ENCODE measurements at regions not wholly inside any gene's neighbourhood (a gene's known extent, or its start where the extent isn't known, plus 50 kb on each side); places are given as distances from the start of the nearest gene placed in this dataset.
A peak's percentile ranks its signal among the peaks of the same experiment; 100 is the strongest.

DNA sequence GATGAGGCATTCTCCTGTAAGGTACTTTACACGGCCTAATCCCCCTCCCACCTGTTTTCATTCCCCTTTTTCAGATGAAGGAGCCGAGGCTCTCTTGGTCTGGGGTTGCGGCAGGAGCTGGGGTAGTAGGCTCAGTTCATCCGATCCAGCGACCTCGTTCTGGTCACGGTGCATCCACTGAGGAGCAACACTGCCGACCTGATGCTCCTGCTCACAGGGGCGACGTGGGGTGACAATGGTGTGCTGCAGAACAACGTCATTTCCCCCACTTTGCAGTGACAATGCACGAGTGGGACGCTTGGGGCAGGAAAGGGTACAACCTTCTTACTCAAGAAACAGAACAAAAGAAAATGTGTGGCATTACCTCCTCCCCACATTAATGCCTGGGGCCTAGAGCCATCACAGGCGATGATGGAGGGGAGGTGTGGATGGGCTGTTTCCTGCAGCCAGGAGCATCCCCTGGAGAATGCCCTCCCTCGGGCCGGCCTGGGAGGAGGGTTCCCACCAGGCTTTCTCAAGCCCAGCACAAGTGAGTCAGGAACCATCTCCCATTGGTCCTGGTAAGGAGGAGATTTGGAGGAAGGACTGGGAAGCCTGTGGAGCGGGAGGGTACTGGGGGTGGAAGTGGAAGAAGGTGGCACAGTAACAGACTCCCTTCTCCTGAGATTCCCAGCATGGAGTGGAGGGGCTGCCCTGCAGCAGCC lies 125.6 kb downstream of the SPATA19 start:
- no peak for DNase-seq

DNA sequence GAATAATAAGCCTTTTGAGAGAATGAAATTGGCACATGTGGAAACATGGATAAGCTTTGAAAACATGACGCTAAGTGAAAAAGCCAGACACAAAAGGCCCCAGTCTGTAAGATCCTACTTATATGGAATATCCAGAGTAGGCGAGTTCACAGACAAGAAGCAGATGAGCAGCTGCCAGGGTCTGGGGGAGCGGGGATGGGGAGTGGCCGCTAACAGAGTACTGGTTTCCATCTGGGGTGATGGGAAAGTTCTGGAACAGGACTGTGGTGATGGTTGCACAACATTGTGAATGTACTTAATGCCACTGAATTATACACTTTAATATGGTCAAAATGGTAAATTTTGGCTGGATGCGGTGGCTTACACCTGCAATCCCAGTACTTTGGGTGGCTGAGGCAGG lies 126.5 kb downstream of the SPATA19 start:
- DNase-seq: no peak

DNA sequence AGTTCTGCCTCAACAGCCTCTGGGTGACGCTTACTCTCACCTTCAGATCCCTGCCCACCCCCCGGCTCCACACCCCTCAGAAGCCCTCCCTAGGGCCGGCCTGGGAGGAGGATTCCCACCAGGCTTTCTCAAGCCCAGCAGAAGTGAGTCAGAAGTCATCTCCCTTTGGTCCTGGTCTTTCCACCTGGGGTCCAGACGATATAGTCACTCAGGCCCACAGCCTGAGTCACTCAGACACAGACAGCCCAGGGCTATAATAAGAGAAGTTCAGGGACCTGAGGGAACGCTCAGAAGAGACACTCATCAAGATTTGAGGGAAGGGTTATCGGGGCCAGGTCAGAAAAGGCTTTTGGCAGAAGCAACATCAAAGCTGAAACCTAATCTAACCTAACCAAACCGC lies 127.1 kb downstream of the SPATA19 start:
- no peak for DNase-seq

DNA sequence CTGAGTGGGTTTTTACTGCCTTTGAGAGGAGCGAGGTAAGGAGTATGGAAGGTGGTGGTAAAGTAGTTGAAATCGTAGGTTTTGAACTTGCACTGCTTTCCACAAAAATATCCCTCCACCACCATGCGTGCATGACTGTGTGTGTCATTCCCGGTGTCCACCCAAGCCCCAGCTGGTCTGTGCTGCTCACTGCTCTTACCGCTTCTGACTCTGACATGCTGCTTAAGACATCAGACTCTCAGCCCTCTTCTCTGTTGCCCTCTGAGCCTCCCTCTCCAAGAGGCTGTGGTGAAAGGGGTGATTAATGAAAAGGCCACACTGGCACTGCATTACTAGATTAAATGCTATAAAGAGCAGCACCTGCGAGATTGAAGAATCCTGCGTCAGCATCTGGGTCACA lies 128.7 kb downstream of the SPATA19 start:
- no peak for DNase-seq

DNA sequence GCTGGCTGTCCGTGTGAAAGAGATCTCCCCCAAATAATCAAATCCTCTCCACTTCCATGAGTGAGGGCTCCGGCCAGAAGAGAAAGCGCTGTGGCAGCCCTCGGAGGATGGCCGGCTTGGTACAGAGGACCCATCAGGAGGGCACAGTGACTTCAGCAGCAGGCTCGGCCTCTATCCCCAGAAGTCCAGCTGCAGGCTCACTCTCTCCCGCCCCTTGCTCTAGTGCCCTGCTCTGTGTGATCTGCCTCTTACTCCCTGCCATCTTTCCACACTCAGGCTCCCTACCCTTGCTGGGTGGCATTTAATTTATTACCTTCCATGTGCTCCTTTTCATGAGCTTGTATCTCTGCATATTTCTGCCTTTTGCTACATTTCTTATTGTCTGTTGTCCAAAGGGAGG lies 129.7 kb downstream of the SPATA19 start:
- no peak for DNase-seq

DNA sequence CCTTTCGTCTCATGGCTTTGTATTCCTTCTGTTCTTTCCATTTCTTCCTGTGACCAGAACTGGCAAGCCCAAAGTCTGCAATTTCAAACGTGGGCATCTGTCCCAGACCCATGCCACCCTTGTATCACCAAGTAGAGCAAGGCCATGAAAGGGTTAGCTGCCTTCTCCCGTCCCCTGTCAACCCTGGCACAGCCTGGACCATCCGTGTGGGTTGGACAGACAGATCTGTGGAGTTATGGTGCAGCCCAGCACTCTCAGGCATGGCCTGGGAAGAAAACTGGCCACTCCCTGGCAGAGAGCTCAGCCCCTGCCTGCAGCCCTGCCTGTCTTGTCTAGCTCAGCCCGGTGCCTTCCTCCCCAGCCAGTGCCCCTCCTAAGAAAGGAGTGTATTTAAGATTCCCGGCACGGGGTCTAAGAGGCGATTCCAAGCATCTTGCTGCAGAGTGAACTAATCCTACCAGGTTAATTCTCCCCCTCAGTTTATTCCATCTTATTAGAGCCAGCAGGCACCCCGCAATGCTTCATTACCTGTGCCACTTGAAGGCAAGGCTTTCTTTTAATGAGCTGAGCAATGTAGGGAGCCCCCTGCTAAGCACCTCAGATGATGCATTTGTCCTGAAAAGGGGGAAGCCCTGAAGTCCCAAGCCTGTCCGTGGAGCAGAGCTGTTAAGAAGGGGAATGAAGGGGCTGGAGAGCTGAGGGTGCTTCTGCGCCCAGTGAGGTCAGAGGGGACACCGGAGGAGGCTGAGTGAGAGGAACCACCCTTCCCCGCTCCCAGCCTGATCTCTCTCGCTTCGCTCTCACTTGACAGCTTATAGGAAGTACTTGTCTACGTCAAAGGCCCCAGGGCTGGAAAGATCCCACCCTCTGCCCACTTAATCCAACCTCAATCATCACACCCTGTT lies 130.6 kb downstream of the SPATA19 start:
- peak; percentile 49 for DNase-seq

DNA sequence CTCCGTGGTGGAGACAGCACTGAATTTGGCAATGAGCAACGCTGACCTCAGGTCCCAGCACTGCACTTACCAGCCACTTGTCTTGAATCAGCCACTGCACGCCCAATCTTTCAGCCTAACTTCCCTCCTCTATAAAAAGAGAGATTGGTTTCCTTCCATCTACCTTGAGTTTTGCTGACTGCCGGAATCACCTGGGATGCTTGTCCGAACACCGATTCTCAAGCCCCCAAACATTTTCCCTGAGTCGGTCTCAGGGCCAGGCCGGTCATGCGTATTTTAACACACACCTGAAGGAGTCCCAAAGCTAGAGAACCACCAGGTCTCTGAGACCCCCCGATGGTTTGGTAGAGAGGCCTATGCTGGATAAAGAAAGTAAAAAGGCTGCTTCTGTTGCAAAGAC lies 131.5 kb downstream of the SPATA19 start:
- DNase-seq: no peak

DNA sequence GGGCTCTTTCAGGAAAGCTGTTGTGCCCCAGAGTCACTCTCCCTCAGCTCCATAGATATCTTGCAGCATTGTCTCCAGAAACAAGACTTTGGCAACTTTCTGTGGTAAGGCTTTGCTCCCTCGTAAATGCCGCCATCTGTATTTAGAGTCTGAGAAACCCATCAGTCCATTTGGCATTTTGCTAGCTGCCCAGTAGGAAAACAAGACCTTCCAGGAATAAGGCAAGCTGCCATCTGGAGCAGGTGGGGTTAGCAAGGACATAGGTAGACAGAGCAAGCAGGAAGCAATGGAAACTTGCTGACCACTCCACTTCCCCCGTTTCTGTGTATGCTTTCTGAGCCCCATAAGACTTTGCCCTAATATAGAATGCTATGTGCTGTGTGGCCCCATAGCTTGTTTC lies 131.9 kb downstream of the SPATA19 start:
- DNase-seq: no peak

DNA sequence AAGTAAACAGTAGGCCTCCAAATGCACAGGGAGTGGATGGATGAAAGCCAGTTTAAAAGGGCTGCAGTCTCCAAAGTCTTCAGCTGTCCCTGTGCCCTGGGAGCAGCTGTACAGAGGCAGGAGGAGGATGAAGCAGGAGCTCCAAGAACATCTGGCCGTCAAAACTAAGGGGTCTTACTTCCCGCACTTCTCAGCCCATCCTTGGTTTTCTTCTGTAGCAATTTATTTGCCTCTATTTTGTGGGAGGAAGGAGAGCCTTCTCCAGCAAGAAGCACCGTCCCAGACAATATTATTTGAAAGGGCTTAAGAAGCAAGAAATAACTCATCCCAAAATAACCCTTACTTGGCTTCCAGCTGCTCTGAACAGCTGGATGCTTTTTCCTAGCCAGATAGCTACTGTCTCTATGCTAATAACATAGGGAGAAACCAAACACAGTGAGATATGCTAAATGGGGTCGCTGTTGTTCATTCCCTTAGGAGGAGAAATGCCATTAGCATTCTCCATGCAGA lies 133.2 kb downstream of the SPATA19 start:
- DNase-seq: peak; percentile 29

DNA sequence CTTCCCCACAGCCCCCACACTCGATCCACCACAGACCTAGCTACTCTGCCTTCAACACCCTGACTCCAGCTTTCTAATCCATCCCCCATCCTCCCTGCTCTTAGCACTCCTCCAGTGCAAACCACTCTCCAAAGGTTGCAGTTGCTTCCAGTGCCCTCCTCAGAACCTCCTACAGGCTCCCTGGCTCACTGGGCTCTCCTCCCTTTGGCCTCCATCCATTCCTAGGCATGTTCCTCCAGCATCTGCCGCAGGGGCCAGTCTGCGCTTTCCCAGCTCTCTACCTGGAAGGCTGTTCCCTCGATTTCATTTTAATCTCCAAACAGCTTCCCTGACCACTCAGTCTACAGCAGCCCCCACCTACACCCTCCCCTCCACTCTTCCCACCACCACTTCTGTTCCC lies 133.8 kb downstream of the SPATA19 start:
- DNase-seq: no peak

DNA sequence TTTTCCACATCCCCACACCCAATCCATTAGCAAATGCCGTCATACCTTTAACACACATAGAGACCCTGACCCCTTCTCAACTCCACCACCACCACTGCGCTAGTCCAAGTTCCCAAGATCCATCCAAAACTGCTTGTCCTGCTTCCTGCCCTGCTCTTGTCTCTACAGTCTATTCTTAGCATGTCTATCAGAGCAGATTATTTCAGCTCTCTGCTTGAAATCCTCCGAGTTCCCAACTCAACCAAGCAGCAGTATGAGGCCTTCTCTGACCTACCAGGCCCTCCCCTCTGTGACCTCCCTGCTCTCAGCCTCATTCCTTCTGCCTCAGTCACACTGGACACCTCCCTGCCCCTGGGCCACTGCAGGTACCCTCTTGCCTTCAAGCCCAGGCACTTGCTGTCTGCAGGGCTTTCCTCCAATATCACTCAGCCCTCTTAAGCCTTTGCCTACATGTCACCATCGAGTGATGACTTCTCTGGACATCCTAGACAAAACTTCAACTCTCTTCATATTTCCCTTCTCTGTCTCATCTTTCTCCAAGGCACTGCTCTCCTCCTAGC lies 134.6 kb downstream of the SPATA19 start:
- no peak for DNase-seq

DNA sequence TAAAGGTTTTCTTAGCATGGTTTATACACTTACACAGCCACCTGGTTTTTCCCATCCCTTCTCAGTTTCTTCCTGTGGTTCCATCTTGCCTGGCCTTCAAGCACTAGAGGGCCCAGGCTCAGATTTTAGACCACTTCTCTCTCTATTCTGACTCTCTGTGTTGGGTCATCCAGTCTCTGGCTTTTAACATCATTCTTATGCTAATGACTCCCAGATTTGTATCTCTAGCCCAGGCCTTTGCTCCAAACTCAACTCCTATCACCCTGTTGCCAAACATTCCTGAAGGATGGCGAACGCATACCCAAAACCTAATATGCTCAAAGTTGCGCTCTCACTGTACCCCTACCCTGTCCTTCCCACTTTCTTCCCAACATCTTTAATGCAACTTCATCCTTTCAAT lies 135.1 kb downstream of the SPATA19 start:
- no peak for DNase-seq

DNA sequence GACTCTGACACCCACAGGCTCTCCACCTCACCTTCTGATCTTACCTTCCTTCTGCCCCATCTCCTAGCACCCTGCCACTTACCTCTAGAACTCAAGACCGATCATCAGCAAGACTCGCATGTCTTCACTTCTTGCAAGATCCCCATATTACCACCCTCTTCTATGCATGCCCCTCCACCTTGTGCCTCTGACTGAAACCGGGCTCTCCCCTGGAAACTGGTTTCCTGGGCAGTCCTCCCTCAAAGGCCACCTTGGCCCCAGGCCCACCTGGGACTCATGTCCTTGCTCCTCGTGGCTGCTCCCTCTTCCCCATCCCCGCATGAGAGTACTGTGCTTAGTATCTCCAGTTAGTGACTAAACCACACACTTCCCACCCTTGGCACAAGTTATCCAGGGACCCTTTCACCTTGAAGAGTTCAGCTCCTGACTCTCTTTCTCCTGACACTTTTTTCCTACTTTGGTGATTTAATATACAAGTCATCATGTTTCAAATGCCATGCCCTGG lies 136.7 kb downstream of the SPATA19 start:
- DNase-seq: no peak

DNA sequence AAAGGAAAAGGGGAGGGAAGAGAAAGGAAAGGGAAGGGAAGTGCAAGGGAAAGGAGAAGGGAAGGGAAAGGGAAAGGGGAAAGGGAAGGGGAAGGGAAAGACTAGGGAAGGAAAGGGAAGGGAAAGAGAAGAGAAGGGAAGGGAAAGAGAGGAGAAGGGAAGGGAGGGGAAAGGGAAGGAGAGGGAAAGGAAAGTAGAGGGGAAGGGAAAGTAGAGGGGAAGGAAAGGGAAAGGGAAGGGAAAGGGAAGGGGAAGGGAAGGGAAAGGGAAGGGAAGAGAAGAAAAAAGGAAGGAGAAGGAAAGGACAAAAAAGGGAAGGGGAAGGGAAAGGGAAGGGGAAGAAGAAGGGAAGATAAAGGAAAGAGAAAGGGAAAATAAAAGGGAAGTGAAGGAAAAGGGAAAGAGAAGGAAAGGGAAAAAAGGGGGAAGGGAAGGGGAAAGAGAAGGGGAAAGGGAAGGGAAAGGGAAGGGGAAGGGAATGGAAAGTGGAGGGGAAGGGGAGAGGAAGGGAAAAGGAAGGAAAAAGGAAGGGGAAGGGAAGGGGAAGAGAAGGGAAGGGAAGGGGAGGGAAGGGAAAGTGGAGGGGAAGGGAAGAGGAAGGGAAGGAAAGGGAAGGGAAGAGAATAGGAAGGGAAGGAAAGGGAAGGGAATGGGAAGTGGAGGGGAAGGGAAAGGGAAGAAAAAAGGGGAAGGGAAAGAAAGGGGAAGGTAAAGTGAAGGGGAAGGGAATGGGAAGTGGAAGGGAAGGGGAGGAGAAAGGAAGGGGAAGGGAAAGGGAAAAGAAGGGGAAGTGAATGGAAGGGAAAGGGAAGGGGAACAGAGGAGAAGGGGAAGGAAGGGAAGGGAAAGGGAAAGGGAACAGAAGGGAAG lies 138.2 kb downstream of the SPATA19 start:
- no peak for DNase-seq

DNA sequence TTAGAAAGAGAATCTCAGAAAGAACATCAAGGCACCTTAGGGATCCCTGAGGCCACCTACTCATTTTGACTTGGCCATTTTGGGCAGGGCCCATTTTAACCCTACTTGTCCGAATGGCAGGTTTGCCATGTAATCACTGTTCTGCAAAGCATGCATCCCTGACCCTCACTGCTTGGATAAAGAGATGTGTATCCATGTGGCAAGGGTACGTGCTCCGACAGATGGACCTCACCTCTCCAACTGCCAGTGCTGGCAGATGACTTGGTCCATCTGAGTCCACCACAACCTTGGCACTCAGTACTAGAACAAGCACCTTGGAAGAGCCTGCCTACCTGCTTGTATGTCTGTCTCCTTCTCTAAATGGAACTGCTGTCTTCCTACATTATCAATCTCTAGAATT lies 139.4 kb downstream of the SPATA19 start:
- no peak for DNase-seq

DNA sequence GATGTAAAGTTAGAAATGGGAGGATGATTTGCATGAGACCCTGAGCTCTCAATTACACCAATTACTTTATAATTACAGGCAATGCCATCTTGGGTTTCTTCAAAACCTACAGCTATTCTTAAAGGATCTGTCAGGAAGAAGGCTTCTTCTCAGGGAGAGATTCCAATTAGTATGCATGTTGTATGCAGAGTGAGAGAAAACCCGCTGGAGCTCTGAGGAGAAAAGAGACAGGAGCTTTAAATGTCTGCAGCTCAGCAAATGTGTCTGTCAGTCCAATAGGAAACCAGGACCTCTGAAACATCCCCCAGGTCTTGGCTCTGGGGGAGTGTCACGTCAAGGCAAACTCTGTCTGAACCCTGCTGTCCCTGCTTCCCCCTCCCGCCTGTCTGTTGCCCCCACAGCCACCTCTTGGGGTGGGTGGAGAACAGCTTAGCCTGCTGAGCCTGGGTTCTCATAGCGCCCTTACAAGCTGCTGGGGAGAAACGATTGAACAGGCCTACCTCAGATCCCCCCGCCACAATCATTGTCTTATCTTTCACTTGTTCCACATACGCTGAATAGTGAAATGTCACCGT lies 140.2 kb downstream of the SPATA19 start:
- DNase-seq: no peak

DNA sequence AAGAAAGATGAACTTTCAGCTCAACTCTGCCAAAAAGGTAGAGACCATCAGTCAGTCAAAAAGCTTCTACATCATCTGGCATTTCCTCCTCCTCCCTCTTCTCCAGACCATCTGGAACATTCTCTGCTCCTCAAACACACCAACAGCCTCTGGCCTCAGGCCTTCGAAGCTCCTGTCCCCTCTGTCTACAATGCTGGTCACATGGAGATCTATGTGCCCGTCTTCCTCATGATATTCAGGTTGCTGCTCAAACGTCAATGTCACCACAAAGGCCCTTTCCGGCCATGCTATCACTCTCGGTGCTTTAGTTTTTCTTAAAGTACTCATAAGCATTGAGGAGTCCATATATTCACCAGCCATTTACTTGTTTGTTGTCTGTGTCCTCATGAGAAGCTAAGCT lies 146.2 kb downstream of the SPATA19 start:
- DNase-seq: no peak

DNA sequence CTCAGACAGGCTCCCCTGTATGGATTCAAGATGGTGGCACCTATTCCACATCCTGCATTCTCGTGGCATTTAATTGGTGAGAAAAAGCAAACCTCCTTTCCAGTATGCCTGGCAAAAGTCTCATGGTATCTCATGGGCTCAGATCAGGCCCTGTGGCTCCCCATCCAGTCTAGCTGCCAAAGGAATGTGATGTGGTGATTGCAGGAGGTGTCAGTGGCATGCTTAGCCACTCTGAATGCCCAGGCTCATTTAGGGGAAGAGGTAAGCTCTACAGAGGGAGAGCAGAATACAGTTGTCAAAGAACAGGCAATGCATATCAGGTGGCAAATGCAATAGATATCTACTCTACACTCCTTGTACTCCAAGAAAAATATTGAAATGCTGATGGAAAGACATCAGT lies 146.7 kb downstream of the SPATA19 start:
- DNase-seq: no peak

DNA sequence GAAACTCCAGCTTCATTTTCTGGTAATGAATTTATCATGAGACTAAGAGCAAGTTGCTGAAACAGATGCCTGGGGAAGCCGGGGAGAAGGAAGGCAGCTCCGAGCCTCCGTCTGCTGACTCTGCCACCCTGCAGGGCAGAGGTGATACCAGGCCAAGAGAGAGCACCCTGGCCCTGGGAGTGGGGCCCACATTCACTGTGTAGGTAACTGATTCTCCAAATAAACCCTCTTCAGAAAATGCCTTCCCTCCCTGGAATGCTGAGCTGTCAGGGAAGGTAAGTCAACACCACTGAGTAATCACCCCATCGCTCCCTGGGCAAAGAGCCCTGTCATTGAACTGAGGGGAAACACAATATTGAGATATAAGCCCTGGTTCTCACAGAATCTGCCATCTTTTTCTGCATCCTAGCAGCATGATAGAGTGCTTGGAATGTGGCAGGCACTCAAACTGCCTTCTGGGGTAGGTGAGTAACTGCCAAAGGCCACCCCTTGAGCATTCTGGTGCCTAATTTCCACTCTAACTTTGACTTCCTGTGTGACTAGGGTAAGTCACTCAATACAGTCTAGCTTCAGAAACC lies 147.6 kb downstream of the SPATA19 start:
- no peak for DNase-seq

DNA sequence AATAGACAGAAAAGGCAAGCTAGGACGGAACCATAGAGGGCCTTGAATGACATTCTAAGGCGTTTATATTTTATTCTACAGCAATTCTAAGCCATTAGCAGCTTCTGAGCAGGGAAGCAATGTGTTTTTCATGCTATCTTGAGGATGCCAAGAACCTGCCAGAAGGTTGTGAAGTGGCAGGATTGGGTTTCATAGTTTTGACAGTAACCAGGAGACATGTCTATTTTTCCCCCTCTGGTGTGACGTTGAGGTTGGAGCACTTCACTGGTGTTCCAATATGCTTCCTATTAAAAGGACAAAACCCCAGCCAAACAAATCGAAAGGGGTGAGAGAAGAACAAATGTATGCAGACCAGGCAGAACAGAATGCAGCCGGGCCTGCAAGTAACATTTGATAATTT lies 148.2 kb downstream of the SPATA19 start:
- DNase-seq: no peak

DNA sequence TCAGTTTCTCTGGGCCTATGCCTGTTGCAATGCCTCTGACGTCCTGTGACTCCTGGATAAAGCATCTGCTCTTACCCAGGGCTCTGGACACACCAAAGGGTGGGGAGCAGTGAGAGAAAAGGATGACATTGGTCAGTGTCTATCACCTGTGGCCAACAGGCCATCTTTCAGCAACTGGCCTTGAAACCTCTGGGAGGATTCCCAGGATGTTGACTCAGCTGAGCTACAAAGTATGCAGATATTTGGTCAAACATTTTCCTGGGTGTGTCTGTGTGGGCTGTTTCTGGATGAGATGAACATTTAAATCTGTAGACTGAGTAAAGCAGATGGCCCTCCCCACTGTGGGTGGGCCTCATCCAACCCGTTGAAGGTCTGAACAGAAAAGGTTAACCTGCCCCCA lies 149.9 kb downstream of the SPATA19 start:
- DNase-seq: no peak

DNA sequence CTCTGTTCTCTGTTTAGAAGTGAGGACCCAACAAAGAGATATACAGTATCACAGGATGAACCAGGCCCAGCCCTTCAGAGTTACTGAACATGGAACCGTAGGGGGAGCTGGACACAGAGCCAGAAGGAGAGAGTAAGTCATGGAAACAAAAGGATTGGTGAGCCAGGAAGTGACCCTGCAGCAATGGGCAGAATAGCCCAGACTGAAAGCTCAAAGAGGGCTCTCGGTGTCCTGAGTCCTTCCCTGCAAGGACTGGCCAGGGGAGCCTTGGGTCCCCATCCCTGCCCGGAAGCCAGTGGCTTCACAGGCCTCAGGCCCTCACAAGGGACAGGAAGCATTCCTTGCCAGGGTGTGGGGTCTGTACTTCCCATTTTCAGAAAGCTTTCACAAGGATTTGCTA lies 150.6 kb downstream of the SPATA19 start:
- no peak for DNase-seq

All from NCI-H82 (cell line).